Right cardiac atrium (tissue), 5 donors: ENCODE measurements at regions not wholly inside any gene's neighbourhood (a gene's known extent, or its start where the extent isn't known, plus 50 kb on each side); places are given as distances from the start of the nearest gene placed in this dataset.
A peak's percentile ranks its signal among the peaks of the same experiment; 100 is the strongest.

Experiments used
- ATAC-seq, 2 donors: fragments of 200-7000 bp; cut with Tn5 transposase; one replicate each; pipeline versions ENCODE4 v1.8.0 to v1.9.1; 2020; ENCODE audit warnings: moderate library complexity in 2 of 2, mild to moderate bottlenecking in 1 of 2
- DNase-seq, 3 donors: peaks; one replicate each; pipeline ENCODE4 v3.0.0-alpha.2; 2020
- H3K27ac ChIP-seq: one replicate; pipeline ENCODE4 v1.5.1; 2013; ENCODE audit warnings: mild to moderate bottlenecking, low read length, control low read depth, moderate library complexity
- H3K27me3 ChIP-seq: one replicate; pipeline ENCODE4 v1.6.1; 2013; ENCODE audit not compliant: control insufficient read depth, insufficient read depth
- H3K4me1 ChIP-seq: one replicate; pipeline ENCODE4 v1.6.1; 2013; ENCODE audit warnings: low read length; ENCODE audit not compliant: control insufficient read depth, insufficient read depth
- H3K4me3 ChIP-seq: one replicate; pipeline ENCODE4 v1.5.1; 2013; ENCODE audit warnings: low read length, control low read depth
- H3K9me3 ChIP-seq: one replicate; pipeline ENCODE4 v1.6.1; 2013; ENCODE audit warnings: low read length; ENCODE audit not compliant: control insufficient read depth
- WGBS: extraction: QIAGEN DNeasy Blood & Tissue Kit; methylation state at CpG from one replicate; pipeline ENCODE4 v1.1.7; 2013; 5-methylcytosine and 5-hydroxymethylcytosine counted together
- intact Hi-C, 4 donors: fragments of 100-400 bp; cut with DNase I; formaldehyde crosslinking; loops; one replicate each; pipeline versions ENCODE4 v1.11.0 to v1.14.0; 2022 to 2023
- donor health status: healthy with polysubstance abuse.
- donor health status: DM: no; HTN: yes; CAD: no.
- donor health status: DM: no; HTN: no; CAD: no.
- donor health status: DM: no; HTN: yes; CAD: no; lungs with severe emphysema.
- donor health status: DM: yes; HTN: yes; CAD: no.

DNA sequence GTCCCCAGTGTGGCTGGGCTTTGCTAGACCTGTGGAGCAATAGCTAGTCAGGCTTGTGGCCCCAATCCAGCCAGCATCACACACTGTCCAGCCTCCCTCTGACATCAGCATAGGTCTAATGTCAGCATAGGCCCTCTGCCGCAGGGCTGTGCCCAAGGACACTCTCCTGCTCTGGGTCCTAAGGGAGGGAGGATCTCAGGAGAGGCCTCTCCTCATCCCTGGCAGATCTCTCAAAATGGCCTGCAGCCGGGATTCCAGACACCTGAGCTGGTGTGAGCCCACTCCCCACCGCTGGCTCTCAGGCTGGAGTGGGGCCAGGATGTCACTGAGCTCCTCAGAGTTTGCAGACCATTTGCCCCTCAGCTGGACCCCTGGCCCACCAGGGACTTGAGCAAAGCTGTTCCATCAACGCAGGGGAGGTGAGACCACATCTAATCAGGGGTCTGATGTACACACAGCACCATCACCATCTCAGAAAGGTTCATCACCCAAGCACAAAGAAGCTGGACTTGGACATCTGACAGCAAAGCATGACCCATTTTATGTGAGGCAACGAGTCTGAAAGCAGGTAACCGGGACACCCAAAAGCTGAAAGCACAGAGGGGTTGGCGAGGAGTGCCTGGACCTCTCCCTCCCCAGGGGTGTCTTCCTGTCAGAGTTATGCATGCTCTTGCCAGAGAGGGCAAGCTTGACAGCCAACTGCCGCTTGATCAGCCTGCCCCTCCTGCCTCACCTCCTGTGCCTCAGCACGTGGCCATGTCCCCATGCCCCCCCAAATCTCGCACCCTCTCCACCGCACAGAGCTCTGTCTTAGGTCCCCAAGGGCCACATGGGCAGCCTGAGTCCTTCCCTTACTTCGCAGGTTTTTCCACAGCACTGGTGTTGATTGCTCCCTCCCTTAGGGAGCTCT is 69.7 kb upstream of the SEPTIN5 start:
- Histone ChIP-seq H3K4me1 (no peaks in the 10 kb centered on the region), H3K27me3 (no peaks in the 10 kb centered on the region), H3K27ac (no peak overlapping the region), H3K4me3 (no peak overlapping the region), H3K9me3 (no peaks in the 10 kb centered on the region)
- 65% methylated on average over 12 of the region's 12 CpGs for WGBS
- ATAC-seq (peak in 1 of 2 donors; percentile 40), DNase-seq (no peak)
- intact Hi-C loops, result no loop called here

DNA sequence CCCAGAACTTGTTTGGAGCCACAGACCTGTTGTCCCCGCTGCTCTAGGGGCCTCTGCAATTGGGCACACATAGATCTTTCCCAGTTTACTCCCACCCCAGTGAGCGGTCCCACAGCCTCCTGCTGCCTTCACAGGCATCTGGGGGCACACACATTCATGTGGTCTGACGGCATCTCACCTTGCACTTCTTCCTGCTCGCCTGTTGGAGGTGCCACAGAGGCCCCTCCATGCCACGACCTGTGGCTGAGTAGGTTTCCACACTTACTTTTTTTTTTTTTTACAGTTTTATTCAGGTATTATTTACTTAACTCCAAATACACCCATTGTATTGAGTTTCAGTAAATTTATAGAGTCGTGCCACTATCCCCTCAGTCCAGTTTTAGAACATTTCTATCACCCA is 68.9 kb upstream of the SEPTIN5 start:
- DNase-seq, result no peak
- no peak for ATAC-seq
- Histone ChIP-seq H3K9me3 (no peaks in the 10 kb centered on the region), H3K27ac (no peak overlapping the region), H3K4me1 (no peaks in the 10 kb centered on the region), H3K27me3 (no peaks in the 10 kb centered on the region), H3K4me3 (no peak overlapping the region)
- 76% methylated on average over 6 of the region's 6 CpGs for WGBS
- intact Hi-C loops, result no loop called here

DNA sequence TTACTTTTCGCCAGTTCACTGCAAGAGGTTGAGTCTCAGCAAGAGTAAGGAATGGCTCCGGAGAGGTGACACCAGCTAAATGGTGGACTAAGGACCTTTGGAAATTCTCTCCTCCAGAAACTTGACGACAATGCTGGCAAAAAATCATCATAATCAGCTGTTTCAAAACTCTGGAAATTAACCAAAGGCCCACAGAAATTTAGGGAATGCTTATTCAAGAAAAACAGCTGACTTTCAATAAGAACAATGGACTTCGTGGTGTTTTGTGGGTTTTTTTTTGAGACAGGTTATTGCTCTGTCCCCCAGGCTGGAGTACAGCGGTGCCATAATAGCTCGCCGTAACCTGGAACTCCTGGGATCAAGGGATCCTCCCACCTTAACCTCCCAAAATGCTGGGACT is 68.4 kb upstream of the SEPTIN5 start:
- no peak overlapping the region for H3K27ac ChIP-seq
- no peaks in the 10 kb centered on the region for H3K4me1 ChIP-seq
- WGBS, result 79% methylated on average over 7 of the region's 7 CpGs
- H3K27me3 ChIP-seq, result no peaks in the 10 kb centered on the region
- H3K4me3 ChIP-seq, result no peak overlapping the region
- H3K9me3 ChIP-seq, result no peaks in the 10 kb centered on the region
- ATAC-seq (no peak), DNase-seq (no peak)
- intact Hi-C loops, result no loop called here

DNA sequence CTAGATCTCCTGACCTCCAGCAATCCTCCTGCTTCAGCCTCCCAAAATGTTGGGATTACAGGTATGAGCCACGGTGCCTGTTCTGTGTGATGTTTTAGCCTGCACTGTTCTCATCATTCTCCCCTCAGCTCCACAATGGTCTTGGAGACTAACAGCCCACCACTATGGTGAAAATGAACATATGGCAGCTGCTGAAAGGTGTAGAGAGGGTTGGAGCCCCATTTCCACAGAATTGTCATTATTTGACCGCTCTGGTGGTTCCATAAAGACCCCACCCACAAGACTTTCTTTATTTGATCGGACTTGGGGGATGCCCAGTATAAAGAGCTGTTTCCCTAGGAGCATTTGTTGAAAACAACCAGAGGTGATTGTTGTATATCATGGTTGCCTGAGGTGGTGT is 67.9 kb upstream of the SEPTIN5 start:
- Histone ChIP-seq H3K27me3 (no peaks in the 10 kb centered on the region), H3K4me3 (no peak overlapping the region), H3K27ac (no peak overlapping the region), H3K9me3 (no peaks in the 10 kb centered on the region), H3K4me1 (no peaks in the 10 kb centered on the region)
- intact Hi-C loops, result no loop called here
- ATAC-seq, result no peak
- WGBS, result 88% methylated on average over 3 of the region's 3 CpGs
- DNase-seq, result no peak

DNA sequence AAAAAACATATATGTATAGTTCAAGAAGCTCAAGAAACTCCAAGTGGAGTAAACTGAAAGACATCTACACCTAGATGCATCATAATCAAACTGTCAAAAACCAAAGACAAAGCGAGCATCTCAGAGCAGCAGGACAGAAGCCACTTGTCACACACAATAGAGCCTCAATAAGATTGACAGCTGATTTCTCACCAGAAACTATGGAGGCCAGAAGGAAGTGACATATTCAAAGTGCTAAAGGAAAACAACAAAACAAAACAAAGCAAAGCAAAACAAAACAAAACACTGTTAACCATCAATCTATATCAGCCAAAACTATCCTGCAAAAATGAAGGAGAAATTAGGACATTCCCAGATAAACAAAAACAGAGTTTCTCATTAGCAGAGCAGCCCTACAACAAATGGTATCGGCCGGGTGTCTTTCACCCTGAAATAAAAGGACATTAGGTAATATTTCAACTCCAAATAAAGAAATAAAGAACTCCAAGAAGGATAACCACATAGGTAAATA is 65.8 kb upstream of the SEPTIN5 start:
- H3K27ac ChIP-seq, result no peak overlapping the region
- H3K9me3 ChIP-seq, result no peaks in the 10 kb centered on the region
- 95% methylated on average over 3 of the region's 3 CpGs for WGBS
- DNase-seq (no peak), ATAC-seq (no peak)
- H3K4me3 ChIP-seq, result no peak overlapping the region
- no peaks in the 10 kb centered on the region for H3K4me1 ChIP-seq
- H3K27me3 ChIP-seq, result no peaks in the 10 kb centered on the region
- intact Hi-C loops, result no loop called here

DNA sequence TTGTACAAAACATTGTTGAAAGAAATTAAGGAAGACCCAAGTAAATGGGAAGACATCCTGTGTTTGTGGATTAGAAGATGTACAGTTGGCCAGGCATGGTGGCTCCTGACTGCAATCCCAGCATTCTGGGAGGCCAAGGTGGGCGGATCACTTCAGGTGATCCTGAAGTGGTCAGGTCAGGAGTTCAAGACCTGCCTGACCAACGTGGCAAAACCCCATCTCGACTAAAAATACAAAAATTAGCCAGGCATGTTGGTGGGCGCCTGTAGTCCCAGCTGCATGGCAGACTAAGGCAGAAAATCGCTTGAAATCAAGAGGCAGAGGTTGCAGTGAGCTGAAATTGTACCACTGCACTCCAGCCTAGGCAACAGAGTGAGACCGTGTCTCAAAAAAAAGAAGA is 62.0 kb upstream of the SEPTIN5 start:
- 54% methylated on average over 6 of the region's 6 CpGs for WGBS
- no peak for ATAC-seq
- DNase-seq, result no peak

DNA sequence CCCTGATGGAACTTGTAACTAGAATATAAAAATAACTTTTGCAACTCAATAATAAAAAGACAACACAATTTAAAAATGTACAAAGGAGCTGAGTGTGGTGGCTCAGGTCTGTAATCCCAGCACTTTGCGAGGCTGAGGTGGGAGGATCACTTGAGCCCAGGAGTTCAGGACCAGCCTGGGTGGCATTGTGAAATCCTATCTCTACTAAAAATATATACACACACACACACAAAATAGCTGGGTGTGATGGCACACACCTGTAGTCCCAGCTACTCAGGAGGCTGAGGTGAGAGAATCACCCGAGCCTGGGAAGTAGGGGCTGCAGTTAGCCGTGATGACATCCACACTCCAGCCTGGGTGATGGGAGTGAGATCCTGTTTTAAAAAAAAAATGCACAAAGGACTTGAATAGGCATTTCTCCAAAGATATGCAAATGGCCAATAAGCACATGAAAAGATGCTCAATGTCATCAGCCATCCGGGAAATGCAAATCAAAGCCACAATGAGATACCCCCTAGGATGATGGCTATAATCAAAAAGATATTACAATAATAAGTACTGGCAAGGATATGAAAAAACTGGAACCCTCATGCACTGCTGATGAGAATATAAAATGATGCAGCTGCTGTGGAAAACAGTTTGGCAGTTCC is 59.8 kb upstream of the SEPTIN5 start:
- H3K4me1 ChIP-seq, result no peaks in the 10 kb centered on the region
- H3K9me3 ChIP-seq, result no peaks in the 10 kb centered on the region
- intact Hi-C loops, result no loop called here
- no peak overlapping the region for H3K27ac ChIP-seq
- ATAC-seq (no peak), DNase-seq (no peak)
- no peaks in the 10 kb centered on the region for H3K27me3 ChIP-seq
- H3K4me3 ChIP-seq, result no peak overlapping the region
- whole genome bisulfite sequencing, result 48% methylated on average over 4 of the region's 4 CpGs

More for the DNA sequence above, 62.0 kb upstream of the SEPTIN5 start:
- Histone ChIP-seq H3K27me3 (no peaks in the 10 kb centered on the region), H3K4me1 (no peaks in the 10 kb centered on the region), H3K9me3 (no peaks in the 10 kb centered on the region), H3K4me3 (no peak overlapping the region), H3K27ac (no peak overlapping the region)
- intact Hi-C loops, result no loop called here

DNA sequence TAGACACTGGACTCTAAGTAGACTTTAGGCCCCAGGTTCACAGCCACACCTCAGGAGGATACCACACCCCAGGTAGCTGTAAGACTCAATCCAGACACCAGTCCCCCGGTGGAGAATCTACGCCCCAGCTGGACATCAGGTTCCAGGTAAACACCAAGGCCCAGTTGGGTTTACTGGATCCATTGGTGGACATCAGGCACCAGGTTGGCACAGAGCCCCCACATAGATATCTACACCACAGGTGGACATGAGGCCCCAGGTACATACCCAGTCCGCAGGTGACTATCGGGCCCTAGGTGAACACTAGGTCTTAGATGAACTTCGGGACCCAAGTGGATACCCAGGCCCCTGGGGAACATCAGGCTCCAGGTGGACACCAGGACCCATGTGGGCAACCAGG is 58.9 kb upstream of the SEPTIN5 start:
- no peak overlapping the region for H3K4me3 ChIP-seq
- H3K27me3 ChIP-seq, result no peaks in the 10 kb centered on the region
- H3K27ac ChIP-seq, result no peak overlapping the region
- intact Hi-C loops, result no loop called here
- no peaks in the 10 kb centered on the region for H3K4me1 ChIP-seq
- no peak for ATAC-seq
- WGBS, result 78% methylated on average over 5 of the region's 5 CpGs
- H3K9me3 ChIP-seq, result no peaks in the 10 kb centered on the region
- DNase-seq, result no peak

DNA sequence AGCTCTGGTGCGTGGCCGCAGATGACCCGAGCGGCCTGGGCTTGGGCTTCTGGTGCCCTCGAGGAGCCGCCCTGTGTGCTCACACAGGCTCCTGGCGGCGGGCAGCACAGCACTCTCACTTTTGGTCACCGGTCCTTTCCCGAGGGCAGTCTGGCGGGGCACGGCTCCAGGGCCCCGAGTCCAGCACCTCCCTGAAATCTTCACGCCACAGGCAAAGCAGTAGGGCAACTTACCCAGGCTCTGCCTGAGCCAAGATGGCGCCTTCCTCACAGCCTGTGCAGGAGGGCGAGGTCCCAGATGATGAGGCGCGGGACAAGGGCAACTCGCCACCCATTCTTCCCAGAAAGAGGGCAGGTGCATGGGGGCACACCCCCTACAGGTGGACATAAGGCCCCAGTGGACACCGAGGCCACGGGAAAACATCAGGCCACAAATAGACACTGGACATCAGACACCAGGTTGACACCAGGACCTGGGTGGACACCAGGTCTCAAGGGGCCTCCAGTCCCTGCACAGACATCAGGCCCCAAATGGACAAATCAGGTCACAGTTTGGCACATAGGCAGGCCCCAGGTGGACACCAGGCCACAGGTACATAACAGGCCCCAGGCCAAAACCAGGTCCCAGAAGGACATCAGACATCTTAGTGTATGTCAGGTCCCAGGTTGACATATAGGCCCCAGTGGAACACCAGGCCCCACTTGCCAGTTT is 57.6 kb upstream of the SEPTIN5 start:
- Histone ChIP-seq H3K4me3 (no peak overlapping the region), H3K9me3 (no peaks in the 10 kb centered on the region), H3K4me1 (no peaks in the 10 kb centered on the region), H3K27me3 (no peaks in the 10 kb centered on the region), H3K27ac (no peak overlapping the region)
- intact Hi-C loops, result no loop called here
- whole genome bisulfite sequencing, result 96% methylated on average over 21 of the region's 21 CpGs
- DNase-seq (no peak), ATAC-seq (peak; percentile 25 to 47)

DNA sequence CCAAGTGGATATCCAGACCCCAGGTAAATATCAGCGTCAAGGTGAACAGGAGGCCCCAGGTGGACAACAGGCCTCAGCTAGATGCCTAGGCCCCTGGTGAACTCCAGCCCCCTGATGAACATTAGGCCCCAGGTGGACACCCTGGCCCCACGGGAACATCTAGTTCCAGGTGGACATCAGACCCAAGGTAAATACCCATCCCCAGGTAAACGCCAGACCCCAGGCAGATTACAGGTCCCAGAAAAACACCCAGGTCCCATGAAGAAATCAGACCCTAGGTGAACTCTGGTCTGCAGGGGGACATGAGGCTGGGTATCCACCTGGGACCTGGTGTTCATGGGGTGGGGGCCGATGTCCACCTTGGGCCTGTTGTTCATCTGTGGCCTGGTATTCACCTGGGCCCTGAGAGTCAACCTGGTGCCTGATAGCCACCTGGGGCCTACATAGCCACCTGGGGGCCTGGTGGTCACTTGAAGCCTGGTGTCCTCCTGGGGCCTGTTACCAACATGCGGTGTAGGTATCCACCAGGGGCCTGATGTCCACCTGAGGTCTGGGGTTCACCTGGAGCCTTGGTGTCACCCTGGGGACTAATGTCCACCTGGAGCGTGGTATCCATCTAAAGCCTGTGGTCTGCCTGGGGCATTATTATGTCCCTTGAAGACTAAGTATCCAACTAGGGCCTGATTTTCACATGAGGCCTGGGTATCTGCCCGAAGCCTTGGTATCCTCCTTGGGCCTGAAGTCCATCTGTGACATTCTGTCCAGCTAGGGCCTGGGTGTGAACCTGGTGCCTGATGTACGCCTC is 56.8 kb upstream of the SEPTIN5 start:
- no peak overlapping the region for H3K27ac ChIP-seq
- no peak for ATAC-seq
- WGBS, result 97% methylated on average over 8 of the region's 8 CpGs
- H3K4me3 ChIP-seq, result no peak overlapping the region
- no peaks in the 10 kb centered on the region for H3K27me3 ChIP-seq
- no peaks in the 10 kb centered on the region for H3K4me1 ChIP-seq
- intact Hi-C loops, result no loop called here
- H3K9me3 ChIP-seq, result no peaks in the 10 kb centered on the region
- no peak for DNase-seq
